GM19240 (cell line): ENCODE measurements at regions not wholly inside any gene's neighbourhood (a gene's known extent, or its start where the extent isn't known, plus 50 kb on each side); places are given as distances from the start of the nearest gene placed in this dataset.
"Not testable (repeated sequence)": the region's sequence is repeated elsewhere in the genome, so short reads cannot be mapped to it uniquely, and the experiment has no call there.

Experiments used
- DNase-seq: peaks from one replicate; pipeline ENCODE4 v3.0.0; 2011; ENCODE audit warnings: low spot score; ENCODE audit not compliant: insufficient read length

- DNase-seq, result no peak
Measured at GRCh38 chr7:4523219-4523618, 158.9 kb upstream of the FOXK1 start.

GRCh38 chr7:4523873-4524272 lies 158.2 kb upstream of the FOXK1 start:
- DNase-seq, result no peak

- DNase-seq, result no peak
Measured at GRCh38 chr7:4525884-4526283, 156.2 kb upstream of the FOXK1 start.

GRCh38 chr7:4527988-4528636 lies 154.0 kb upstream of the FOXK1 start:
- DNase-seq, result no peak

- no peak for DNase-seq
Measured at GRCh38 chr7:4531236-4531635, 150.9 kb upstream of the FOXK1 start.

- not testable (repeated sequence) for DNase-seq
Measured at GRCh38 chr7:4533339-4533738, 148.8 kb upstream of the FOXK1 start.

GRCh38 chr7:4549681-4550080 lies 132.4 kb upstream of the FOXK1 start:
- no peak for DNase-seq

- DNase-seq, result no peak
Measured at GRCh38 chr7:4550117-4550516, 132.0 kb upstream of the FOXK1 start.

GRCh38 chr7:4552985-4553384 lies 129.1 kb upstream of the FOXK1 start:
- no peak for DNase-seq

GRCh38 chr7:4556868-4557793 lies 125.0 kb upstream of the FOXK1 start:
- no peak for DNase-seq

- DNase-seq, result no peak
Measured at GRCh38 chr7:4561795-4562194, 120.3 kb upstream of the FOXK1 start.

GRCh38 chr7:4566714-4567113 lies 115.4 kb upstream of the FOXK1 start:
- no peak for DNase-seq

- no peak for DNase-seq
Measured at GRCh38 chr7:4574851-4575250, 107.2 kb upstream of the FOXK1 start.

GRCh38 chr7:4575254-4575653 lies 106.8 kb upstream of the FOXK1 start:
- no peak for DNase-seq

GRCh38 chr7:4602905-4603842 lies 78.9 kb upstream of the FOXK1 start:
- DNase-seq, result no peak

- no peak for DNase-seq
Measured at GRCh38 chr7:4603843-4604231, 78.3 kb upstream of the FOXK1 start.

GRCh38 chr7:4604456-4604940 lies 77.6 kb upstream of the FOXK1 start:
- DNase-seq, result no peak

GRCh38 chr7:4606797-4607196 lies 75.3 kb upstream of the FOXK1 start:
- DNase-seq, result no peak

GRCh38 chr7:4607311-4607729 lies 74.8 kb upstream of the FOXK1 start:
- no peak for DNase-seq

- not testable (repeated sequence) for DNase-seq
Measured at GRCh38 chr7:4609576-4609975, 72.5 kb upstream of the FOXK1 start.

- DNase-seq, result peak; percentile 47
Measured at GRCh38 chr7:4610768-4611467, 71.2 kb upstream of the FOXK1 start.
